H7 (cell line): ENCODE measurements at regions not wholly inside any gene's neighbourhood (a gene's known extent, or its start where the extent isn't known, plus 50 kb on each side); places are given as distances from the start of the nearest gene placed in this dataset.
"Not testable (repeated sequence)": the region's sequence is repeated elsewhere in the genome, so short reads cannot be mapped to it uniquely, and the experiment has no call there.

Experiments used
- DNase-seq: peaks from one replicate; pipeline ENCODE4 v3.0.0; 2012
- H3K27me3 ChIP-seq: 2 replicates; pipeline ENCODE4 v1.6.0; 2011; ENCODE audit warnings: mild to moderate bottlenecking, low read length; ENCODE audit not compliant: control insufficient read depth, insufficient read depth
- H3K36me3 ChIP-seq: replicated peaks from 2 replicates; pipeline ENCODE4 v1.5.1; 2011; ENCODE audit warnings: low read length; ENCODE audit not compliant: control insufficient read depth, insufficient read depth
- H3K4me3 ChIP-seq: 2 replicates; pipeline ENCODE4 v1.5.1; 2011; ENCODE audit warnings: low read depth, mild to moderate bottlenecking, control low read depth, low read length, moderate library complexity; ENCODE audit not compliant: insufficient read depth

DNA sequence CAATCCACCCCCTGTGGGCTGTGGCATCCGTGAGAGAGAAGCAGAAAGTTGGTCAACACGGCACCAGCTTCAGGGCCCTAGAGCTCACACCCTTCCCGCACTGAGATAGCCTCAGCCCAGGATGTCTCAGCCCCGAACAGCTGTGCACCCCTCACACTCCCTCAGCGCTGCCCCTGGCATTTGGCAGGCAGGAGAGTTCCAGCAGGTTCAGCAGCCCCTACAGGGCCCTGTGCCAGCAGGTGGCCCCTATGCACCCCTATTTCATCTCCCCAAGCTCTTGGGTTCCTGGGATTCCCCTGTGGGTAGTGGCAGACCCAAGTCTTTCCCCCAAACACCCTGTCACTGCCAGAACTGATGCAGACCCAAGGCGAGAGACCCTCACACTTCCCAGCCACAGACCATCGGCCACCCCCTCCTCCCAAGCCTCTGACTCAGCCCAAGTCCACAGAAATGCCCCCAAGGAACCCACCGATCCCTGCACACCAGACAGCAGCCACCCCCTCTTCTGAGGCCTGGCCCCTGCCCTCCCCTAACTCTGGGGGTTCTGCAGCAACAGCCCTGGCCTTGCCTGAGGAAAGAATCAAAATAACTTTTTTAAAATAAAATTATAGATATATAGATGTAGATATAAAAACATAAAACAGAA lies 183.6 kb downstream of the IGLL1 start:
- H3K27me3 ChIP-seq, result no peaks in the 10 kb centered on the region
- DNase-seq, result peak; percentile 42
- no peak overlapping the region for H3K4me3 ChIP-seq
- H3K36me3 ChIP-seq, result no peaks in the 10 kb centered on the region

DNA sequence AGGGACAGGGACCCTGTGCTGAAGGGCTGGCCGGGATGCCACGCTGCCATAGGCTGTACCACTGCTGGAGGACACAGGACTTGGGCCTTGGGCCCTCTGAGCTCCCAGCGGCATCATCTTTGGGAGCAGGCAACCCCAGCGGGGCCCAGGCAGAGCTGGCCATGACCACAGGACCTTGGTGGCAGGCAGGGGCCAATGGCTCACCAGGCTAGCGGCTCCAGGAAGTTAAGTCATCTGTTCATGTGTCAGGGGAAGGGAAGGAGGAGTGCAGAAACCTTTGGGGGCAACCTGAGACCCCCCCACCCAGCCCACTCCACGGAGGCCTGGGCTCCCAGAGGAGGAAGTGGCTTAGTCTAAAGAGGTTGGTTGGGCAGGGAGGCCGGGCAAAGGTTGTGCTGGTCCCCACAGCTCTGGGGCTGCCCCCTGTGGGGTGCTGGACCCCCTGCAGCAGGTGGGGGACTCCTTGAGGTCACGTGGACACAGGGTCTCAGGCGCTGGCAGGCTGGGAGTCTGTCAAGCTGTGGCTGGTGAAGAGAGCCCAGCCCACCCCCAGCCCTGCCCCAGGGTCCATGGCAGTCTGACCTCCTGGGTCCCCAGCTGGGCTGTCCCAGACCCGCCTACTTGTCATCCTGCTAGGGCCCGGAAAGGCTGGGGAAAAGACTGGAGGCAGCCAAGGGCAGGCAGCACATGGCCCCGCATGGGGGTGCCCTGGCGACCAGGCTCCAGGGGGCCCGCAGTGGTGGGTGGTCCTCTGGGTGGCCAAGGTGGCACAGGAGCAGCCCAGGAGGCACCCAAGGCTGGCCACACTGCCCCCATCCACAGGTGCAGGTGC lies 184.3 kb downstream of the IGLL1 start:
- Histone ChIP-seq H3K4me3 (no peak overlapping the region), H3K27me3 (no peaks in the 10 kb centered on the region), H3K36me3 (no peaks in the 10 kb centered on the region)
- peak; percentile 52 for DNase-seq

DNA sequence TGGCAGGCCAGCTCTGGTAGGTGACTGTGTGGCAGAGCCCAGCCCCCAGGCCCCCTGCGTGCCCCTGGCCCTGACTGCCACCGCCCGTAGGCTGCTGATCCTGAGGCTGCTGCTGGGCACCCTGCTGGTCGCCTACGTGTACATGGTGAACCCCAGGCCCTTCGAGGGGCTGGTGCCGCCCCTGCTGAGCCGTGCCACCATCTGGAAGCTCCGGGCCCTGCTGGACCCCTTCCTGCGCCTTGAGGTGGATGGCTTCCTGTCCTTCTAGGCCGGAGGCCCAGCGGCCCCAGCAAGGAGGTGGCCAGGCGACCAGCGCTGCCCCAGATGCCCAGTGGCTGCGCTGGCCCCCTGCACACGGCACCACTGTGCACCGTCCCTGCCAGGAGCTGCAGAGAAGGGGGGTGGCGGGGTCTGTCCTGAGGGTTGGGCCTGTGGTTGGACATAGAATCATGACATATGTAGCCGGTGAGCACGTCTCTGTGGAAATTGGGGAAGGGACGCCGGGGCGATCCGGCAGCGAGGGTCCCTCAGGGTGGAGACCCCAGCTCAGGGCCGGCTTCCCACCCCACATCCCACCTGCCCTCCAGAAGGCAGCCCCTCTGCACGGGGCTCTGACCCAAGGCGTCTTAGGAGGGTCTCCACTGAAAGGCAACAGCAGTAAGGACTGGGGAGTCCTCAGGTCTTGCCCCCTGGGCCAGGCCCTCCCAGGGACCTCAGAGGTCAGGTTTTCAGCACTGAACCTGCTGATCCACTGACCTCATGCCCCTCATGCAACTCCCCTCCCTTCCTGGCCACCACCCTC lies 185.4 kb downstream of the IGLL1 start:
- no peak overlapping the region for H3K4me3 ChIP-seq
- DNase-seq, result peak; percentile 56
- no peaks in the 10 kb centered on the region for H3K36me3 ChIP-seq
- no peaks in the 10 kb centered on the region for H3K27me3 ChIP-seq

DNA sequence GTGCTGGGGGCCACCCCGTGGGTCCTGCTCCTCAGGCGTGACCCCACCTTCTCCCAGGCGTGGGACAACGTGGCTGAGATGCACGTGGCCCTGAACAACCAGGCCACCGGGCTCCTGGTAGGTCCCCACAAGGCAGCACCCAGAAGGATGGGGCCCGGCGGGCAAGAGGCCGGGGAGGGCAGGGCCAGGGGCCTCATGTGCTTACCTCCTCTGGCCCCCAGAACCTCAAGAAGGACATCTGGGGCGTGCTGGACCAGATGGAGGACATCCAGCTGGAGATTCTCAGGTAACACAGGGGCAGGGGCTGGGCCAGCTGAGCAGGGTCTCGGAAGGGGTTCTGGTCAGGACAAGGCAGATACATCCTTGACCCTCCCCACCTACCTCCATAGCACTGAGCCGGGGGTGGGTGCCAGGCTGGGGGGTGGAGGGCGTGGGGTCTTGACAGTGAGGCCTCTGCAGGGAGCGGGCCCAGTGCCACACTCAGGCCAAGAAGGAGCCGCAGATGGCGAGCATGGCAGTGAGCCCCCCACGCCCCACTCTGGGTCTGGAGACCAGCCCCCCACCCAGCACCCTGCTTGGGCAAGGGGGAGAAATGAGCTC lies 186.3 kb downstream of the IGLL1 start:
- no peaks in the 10 kb centered on the region for H3K36me3 ChIP-seq
- peaks cover 2% of the 10 kb centered on the region; the same call in 1 of the 2 replicates for H3K27me3 ChIP-seq
- H3K4me3 ChIP-seq, result no peak overlapping the region
- peak; percentile 43 for DNase-seq

DNA sequence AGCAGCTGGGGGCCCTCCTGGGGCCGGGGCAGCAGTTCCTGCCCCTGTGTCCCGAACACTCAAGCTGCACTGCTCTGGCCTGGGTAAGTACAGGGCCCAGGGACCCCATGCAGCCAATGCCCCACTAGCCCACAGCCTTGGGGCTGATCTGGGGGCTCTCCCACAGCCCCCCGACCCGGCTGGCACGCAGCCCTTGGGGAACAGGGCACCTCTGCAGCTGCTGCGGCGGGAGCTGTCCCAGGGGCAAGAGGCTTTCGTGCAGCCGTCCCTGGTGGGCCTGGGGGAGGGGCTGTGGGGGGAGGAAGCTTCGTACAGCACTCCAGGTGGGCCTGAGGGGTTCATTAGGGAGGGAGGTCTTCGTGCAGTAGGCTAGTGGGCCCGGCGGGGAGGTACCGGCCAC lies 186.9 kb downstream of the IGLL1 start:
- peak; percentile 38 for DNase-seq
- H3K36me3 ChIP-seq, H3K27me3 ChIP-seq, H3K4me3 ChIP-seq: not testable (repeated sequence)

DNA sequence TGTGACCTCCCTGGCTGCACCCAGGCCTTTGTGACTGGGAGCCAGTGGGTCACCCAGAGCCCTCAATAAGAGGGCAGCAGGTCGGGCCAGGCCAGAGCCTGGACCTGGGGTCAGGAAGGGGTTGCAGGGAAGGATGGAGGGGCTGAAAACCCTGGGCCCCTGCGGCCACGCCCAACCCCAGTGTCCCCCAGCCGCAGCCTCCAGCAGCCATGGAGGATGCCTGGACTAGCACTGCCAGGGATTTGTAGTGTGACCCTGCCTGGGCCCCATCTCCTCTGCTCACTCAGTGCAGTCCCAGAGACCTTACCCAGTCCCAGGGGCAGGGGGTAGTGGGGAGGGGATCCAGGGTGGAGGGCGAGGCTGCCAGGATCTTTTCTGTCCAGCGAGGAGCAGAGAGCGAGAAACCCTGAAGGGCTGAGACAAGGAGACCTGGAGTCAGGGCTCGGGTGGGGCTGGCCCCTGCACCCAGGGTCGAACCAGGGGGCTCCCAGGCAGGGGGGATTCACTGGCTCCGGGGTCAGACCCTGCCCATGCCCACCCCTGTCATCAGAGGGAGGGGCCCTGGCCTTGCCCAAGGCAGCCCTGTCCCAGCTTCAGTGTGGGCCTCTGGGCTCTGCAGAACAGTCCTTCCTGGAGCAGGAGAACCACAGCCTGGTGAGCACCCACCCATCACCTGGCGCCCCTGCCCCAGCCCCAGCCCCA lies 187.5 kb downstream of the IGLL1 start:
- H3K36me3 ChIP-seq, result no peaks in the 10 kb centered on the region
- DNase-seq, result peak; percentile 49
- no peak overlapping the region for H3K4me3 ChIP-seq
- peaks cover 2% of the 10 kb centered on the region; the same call in 1 of the 2 replicates for H3K27me3 ChIP-seq

DNA sequence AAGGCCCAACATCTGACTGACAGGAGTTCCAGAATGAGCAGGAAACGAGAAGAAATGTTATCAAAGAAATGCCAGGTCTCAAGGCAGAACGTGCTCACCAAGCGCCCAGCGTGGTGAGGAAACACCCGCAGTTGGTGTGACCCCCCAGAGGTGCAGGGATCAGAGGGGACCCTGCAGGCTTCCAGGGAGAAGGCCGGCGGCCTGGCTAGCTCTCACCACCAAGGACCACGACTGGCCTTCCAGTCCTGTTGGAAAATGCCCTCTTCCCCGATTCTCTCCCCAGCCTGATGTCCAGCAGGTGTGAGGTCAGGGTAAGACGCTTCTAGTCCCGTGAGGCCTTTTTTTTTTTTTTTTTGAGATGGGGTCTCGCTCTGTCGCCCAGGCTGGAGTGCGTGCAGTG lies 189.1 kb downstream of the IGLL1 start:
- Histone ChIP-seq H3K27me3 (peaks cover 2% of the 10 kb centered on the region; the same call in 1 of the 2 replicates), H3K36me3 (no peaks in the 10 kb centered on the region), H3K4me3 (no peak overlapping the region)
- no peak for DNase-seq

DNA sequence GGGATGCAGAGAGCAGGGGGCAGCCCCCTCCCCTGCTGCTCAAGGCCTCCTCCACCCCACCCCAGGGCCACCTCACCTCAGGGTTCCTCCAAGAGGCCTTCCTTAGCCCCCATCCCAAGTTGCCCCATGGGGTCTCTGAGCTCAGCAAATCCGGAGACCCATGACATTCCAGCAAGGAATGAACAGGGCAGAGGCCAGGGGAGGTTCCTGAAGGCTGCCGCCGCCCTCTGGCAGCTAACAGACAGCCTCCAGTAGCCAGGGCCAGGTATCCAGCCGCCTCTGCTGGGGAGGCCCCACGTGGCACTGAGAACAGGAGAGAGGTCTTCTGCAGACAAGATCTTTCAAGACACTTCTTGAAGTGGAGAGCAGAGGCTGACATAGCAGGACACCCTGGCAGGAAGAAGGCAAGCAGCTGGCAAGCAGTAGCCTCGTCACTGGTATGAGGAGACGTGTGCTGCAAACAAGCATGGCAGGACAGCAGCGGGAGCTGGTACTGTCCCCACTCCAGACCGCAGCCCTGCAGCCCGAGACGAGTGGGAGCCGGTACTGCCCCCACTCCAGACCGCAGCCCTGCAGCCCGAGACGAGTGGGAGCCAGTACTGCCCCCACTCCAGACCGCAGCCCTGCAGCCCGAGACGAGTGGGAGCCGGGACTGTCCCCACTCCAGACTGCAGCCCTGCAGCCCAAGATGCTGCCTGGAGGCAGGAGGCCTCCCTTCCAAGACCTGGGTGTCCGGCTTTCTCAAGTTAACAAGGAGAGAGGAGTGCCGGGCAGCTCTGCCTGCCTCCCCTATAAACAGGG lies 190.6 kb downstream of the IGLL1 start:
- peak; percentile 79 for DNase-seq
- Histone ChIP-seq H3K4me3 (no peak overlapping the region), H3K36me3 (no peaks in the 10 kb centered on the region), H3K27me3 (peaks cover 2% of the 10 kb centered on the region; the same call in 1 of the 2 replicates)

DNA sequence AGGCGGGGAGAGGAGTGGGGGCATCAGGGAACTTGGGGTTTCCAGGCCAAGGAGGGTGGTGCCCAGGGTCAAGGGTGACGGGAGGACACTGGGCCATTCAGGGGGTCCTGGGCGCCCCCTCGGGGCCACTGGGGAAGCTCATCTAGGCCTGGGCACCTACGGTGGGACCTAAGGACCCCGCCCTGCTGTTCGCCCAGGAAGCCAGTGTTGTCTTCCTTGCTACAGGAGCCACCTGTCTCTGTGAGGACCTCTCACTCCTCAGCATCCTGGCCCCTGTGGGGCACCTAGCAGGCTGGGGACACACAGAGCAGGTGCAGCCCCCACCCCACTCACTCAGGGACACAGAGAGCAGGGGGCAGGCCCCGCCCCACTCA lies 191.6 kb downstream of the IGLL1 start:
- H3K36me3 ChIP-seq, result no peaks in the 10 kb centered on the region
- H3K4me3 ChIP-seq, result no peak overlapping the region
- DNase-seq, result peak; percentile 43
- H3K27me3 ChIP-seq, result peaks cover 2% of the 10 kb centered on the region; the same call in 1 of the 2 replicates

DNA sequence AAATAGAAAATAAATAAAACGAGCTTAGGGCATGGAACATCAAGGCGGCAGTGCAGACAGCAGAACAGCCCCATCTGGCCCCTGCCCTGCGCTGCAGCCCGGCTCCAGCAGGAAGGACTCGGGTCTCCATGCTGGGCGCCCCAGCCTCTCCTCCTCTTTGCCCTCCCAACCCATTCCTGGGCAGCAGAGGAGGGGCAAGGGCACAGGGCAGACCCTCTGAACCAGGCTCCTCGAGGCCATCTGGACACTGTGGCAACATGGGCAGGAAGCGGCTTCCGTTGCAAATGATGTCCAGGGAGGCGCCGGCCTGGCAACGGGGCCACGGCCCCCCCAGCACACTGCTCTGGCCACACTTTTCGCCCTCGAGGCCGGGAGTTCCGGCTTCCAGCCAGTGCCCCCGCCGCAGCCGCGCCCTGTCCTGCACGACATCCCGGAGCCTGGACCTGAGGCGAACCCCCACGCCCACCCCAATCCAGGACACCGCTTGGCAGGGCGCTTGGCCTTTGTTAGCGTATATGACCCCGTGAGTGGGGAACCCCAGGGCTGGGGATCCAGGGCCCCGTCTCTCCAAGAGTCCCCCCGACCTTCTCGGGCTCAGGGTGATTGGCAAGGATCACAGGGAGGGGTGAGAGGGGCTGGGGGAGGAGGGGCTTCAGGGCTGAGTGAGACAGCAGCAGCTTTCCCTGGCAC lies 192.1 kb downstream of the IGLL1 start:
- Histone ChIP-seq H3K27me3 (peaks cover 2% of the 10 kb centered on the region; the same call in 1 of the 2 replicates), H3K36me3 (no peaks in the 10 kb centered on the region), H3K4me3 (no peak overlapping the region)
- peak; percentile 42 for DNase-seq

DNA sequence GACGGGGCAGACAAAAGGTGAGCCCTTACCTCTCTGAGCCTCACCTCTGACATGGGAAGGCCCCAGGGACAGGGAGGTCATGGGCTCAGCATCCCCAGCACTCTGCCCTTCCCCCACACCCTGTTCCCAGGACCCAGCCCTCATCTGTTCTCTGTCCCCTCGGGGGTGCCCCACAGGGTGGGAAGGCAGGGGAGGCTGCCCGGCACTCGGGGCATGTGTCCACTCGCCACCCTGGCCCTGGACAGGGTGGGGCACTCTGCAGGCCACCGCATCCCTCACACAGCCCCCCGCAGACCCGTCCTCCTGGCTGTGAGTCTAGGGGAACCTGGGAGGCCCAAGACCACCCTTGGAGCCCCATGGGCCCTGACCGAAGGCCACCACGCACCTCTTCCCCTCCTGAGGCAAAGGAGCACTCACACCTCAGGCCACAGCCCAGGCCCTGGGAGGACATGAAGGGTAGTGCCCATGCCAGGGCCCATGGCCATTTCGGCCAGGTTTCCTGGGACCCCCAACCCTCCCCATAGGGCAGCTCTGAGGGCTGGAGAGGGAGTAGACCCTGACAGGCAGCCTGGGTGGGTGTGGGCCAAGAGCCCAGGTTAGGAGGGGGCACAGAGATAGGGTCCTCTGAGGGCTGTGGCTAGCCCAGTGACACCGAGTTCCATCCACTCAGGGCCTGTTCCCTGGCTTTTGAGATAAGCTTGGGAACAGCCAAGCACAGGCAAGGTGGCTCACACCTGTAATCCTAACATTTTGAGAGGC lies 193.1 kb downstream of the IGLL1 start:
- peaks cover 2% of the 10 kb centered on the region; the same call in 1 of the 2 replicates for H3K27me3 ChIP-seq
- DNase-seq, result peak; percentile 51
- H3K36me3 ChIP-seq, result no peaks in the 10 kb centered on the region
- no peak overlapping the region for H3K4me3 ChIP-seq
